Gastroesophageal sphincter (tissue), 3 donors: ENCODE measurements at regions not wholly inside any gene's neighbourhood (a gene's known extent, or its start where the extent isn't known, plus 50 kb on each side); places are given as distances from the start of the nearest gene placed in this dataset.
A peak's percentile ranks its signal among the peaks of the same experiment; 100 is the strongest.

Experiments
- EP300 ChIP-seq: sonication (generic); formaldehyde crosslinking; IDR thresholded peaks from one replicate; pipeline ENCODE4 v1.6.1; 2017; ENCODE audit warnings: antibody characterized with exemption, mild to moderate bottlenecking
- POLR2A ChIP-seq, 2 donors: fragments of 450-650 bp; IDR thresholded peaks; one replicate each; pipeline ENCODE4 v1.6.1; 2017; ENCODE audit warnings: antibody characterized with exemption in 2 of 2, mild to moderate bottlenecking in 2 of 2, moderate library complexity in 1 of 2
- POLR2AphosphoS5 ChIP-seq: sonication (generic); formaldehyde crosslinking; IDR thresholded peaks from one replicate; pipeline ENCODE4 v1.6.1; 2017; ENCODE audit warnings: antibody characterized with exemption
- TF ChIP-seq, protein P1 (sequence below), 4 experiments: fragments of 200-600 bp in 2 of 4; fragments of 450-650 bp in 2 of 4; sonication (generic) in 1 of 4; IDR thresholded peaks; one replicate each; pipeline ENCODE4 v1.5.1; 2017 to 2019; ENCODE audit warnings: antibody characterized with exemption in 4 of 4, mild to moderate bottlenecking in 2 of 4, moderate library complexity in 2 of 4

- TF ChIP-seq, protein P1, sequence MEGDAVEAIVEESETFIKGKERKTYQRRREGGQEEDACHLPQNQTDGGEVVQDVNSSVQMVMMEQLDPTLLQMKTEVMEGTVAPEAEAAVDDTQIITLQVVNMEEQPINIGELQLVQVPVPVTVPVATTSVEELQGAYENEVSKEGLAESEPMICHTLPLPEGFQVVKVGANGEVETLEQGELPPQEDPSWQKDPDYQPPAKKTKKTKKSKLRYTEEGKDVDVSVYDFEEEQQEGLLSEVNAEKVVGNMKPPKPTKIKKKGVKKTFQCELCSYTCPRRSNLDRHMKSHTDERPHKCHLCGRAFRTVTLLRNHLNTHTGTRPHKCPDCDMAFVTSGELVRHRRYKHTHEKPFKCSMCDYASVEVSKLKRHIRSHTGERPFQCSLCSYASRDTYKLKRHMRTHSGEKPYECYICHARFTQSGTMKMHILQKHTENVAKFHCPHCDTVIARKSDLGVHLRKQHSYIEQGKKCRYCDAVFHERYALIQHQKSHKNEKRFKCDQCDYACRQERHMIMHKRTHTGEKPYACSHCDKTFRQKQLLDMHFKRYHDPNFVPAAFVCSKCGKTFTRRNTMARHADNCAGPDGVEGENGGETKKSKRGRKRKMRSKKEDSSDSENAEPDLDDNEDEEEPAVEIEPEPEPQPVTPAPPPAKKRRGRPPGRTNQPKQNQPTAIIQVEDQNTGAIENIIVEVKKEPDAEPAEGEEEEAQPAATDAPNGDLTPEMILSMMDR (IDR thresholded peaks at IDR 0.05), result no peak
- no peak for TF ChIP-seq POLR2A (IDR thresholded peaks at IDR 0.05)
- TF ChIP-seq POLR2AphosphoS5, result peak; percentile 40
- no peak for TF ChIP-seq EP300
These were observed 463.7 kb downstream of the TMEM232 start for GRCh38 chr5:110262749-110263148.
